ENCODE measurements at regions not wholly inside any gene's neighbourhood (a gene's known extent, or its start where the extent isn't known, plus 50 kb on each side); places are given as distances from the start of the nearest gene placed in this dataset.
"Not testable (repeated sequence)": the region's sequence is repeated elsewhere in the genome, so short reads cannot be mapped to it uniquely, and the experiment has no call there.

DNA sequence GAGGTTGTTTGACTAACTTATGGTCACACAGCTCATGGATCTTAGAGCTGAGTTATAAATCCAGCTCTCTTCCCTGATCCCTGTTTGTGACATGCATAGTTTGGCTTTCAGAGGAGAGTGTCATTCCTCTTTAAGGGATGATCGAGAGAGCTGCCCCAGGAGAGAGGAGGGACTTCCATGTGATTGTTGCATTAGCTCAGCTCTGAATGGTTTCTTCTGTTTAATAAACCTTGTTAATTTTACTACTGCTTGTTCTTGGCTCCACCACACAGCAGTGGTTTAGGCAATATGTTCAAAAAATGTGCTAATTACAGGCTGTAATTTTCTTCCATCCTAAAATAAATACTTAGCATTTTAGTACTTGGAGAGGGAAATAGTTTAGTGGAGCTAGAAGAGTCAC, 152.5 kb downstream of the C12orf75 start:
- DNase-seq, result no peak

DNA sequence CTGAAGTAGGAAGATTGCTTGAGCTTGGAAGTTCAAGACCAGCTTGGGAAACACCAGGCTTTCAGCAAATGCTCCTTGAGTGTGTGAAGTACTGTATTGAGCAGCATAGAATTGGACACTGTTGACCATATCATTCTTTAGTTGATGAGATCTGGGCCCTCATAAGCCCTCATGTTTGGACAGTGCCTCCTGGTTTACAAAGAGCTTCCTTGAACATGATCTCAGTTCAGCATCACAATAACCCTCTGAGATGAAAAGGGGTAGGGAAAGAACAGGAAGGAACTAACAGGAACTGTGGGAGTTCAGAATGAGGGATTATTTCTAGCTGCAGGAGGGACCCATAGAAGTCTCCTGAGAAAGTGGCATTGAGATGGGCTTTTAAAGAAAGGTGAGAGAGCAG, 153.2 kb downstream of the C12orf75 start:
- no peak for DNase-seq

DNA sequence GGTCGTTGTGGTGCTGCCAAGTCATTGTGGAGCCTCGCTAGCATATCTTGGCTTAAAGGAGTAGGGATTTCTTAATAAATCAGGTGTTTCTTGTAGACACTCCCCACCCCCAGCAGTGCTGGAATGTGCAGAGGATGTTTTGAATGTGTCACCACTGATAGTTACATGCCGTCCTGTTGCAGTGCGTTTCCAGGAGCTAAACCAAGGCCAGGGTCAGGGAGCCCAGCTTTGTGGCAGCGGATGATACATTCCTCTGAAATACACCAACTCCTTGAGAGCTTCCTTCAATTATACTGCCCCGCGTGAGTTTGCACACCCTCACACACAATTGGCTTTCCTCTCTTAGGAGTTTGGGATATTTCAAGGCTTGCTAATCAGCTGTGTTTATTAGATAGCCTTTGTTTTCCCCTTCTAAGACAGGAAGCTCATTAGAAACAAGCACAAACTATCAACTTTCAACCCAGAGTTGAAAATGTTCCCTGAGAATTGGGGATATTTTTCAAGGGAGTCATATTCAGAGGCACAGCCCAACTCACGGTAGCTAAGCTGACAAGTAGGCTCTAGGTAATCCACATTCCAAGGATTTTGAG, 154.9 kb downstream of the C12orf75 start:
- DNase-seq, result no peak

- DNase-seq, result no peak
Observed at GRCh38 chr12:105485921-105486320, 155.4 kb downstream of the C12orf75 start.

DNA sequence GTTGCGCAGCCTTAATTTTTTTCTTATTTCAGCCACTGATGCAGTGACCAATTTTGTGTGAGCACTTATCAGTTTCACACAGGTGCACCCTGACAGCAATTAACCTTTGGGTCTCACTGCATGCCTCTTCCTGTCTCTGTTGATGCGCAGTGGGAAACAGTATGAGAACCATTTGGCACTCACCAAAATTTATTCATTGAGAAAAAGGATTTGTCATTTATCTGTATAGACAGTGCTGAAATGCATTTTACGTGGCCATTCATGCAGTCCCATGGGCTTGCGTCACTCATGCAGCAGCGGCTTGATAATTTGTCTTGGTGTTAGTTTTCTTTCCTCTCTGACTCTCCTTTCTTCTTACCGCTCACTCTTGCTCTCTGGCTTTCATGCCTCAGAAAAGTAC, 157.5 kb downstream of the C12orf75 start:
- DNase-seq, result no peak

DNA sequence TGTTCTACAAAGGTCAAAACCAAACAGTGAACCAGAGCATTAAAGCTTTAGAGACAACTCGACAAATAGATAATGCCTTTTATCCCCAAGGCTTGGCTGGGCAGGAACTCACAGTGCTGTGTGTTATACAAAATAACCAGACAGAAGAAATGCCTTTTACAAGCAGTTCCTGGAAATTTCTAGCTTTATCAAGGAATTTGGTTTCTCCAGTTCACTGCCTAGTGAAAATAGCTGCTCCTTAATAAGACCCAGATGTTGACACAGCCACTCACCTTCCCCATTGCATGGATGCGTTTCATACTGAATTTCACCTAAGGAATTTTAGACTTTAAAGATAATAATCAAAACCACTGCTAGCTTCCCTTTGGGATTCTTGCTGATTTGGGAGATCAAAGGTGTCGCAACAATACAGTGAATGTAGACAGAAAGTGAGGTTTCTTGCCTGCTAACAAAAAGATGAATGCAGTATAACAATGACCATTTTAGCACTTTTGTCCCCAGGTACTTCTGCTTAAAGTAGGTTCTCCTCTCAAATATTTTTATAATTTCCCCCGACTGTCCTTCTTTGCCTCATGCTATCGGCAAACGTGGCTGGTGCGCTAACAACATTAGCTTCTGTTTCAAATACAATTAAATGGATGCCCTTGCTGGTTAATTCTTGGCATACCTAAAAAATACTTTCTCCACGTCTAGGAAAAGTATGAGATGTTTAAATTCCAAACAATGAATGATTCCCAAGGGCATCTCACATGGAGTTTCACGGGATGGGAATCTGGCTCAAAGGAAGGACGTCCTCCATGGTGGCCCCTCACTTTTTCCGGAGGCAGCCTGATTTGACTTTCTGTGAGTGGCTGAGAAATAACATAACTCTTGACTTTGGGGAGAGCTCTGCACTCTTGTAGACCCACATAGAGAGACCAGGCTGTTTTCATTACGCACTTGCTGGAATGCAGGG, 162.4 kb downstream of the C12orf75 start:
- no peak for DNase-seq

- no peak for DNase-seq
Observed at GRCh38 chr12:105499205-105499604, 168.7 kb downstream of the C12orf75 start.

GRCh38 chr12:105500676-105501075, 170.2 kb downstream of the C12orf75 start:
- not testable (repeated sequence) for DNase-seq

GRCh38 chr12:105502426-105502930, 172.0 kb downstream of the C12orf75 start:
- DNase-seq, result no peak

GRCh38 chr12:105503619-105504018, 173.1 kb downstream of the C12orf75 start:
- DNase-seq, result no peak

DNA sequence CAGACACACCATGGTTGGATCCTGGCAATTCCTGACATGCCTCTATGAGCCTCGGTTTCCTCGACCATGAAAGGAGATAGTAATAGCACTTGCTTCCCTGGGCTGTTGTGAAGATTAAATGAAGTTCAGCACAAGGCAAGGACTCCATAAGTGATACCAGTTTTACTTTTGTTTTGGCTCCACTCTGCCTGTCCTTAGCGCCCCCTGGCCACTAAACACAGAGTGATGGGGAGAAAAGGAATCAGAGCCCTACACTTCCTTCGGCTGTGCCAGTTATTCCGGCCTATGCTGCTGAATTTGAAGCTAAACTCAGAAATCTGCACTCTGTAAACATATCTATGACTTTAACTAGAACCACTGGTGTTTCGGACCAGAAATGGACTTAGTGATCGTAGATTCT, 173.8 kb downstream of the C12orf75 start:
- DNase-seq, result no peak

DNA sequence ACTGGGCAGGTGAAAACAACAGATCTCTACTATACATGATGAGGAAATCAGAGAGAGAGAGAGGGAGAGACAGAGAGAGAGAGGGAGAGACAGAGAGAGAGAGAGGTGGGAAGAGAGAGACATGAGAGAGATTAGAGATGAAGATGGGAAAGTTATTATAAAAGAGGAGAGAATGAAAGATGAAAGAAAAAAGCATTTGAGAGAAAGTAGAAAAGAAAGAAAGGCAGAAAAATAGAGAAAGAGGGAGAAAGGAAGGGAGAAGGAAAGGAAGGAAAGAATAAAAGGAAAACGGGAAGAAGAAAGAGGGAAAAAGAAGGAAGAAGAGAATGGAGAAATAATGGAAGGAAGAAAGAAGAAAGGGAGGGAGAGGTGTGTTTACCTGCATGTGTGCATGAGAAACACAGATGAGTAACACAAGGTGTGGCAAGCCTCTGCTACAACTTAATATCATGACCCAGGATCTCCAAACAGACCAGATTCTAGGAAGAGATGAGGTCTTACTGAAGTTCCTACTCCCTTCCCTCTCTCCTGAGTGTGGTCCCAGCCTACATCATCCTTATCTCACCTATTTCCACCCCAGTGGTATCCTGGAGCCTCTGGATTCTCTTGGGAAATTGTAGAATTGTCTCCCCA, 176.3 kb downstream of the C12orf75 start:
- DNase-seq, result no peak

DNA sequence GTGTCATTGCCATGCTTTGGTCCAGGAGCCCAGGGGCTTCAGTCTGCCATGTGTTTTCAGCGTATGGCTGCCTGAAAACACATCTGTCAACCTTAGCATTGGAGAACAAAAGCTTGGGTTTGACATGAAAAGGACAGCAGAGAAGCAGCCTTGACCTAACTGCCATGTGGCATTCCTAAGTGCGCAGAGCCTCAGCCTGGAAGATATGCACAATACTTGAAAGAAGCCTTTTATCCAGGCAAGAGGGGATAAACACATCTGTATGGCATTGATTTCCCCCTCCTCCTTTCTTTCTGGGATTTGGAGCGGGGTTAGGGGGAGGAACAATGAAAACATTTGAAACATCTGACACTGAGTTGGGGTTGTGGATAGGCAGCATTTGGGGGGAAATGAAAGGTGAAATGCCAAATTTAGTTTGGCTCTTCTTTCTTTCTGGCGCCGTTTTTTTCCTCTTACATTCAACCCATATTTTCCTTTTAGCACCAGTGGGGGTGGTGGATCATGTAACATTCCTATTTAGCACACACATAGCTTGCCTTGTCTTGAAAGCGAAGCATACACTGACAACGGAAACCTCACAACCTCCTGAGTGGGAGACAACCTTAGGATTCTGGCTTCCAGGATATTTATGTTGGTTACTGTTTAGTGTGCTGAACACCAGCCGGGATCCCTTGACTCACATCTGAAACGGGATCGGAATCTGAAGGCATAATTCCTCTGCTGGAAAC, 177.0 kb downstream of the C12orf75 start:
- no peak for DNase-seq

GRCh38 chr12:105508096-105508495, 177.6 kb downstream of the C12orf75 start:
- no peak for DNase-seq

DNA sequence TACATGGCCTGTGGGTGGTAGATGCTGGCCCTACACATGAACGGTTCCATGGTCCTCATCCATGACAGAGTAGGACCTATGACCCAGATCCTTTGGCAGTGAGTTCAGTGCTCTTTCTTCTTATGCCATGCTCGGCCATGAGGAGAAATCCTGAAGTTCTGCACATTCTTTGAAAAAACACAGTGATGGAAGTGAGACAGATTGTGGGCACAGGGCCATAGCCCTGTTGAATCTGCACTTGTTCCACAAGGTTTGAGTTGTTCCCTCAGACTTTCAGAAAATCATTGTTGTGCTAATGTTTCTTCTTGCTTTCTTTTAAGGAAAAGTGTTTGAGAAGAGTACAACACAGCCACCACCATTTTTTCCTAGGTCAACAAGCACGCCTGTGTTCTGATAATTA, 180.0 kb downstream of the C12orf75 start:
- DNase-seq, result no peak

DNA sequence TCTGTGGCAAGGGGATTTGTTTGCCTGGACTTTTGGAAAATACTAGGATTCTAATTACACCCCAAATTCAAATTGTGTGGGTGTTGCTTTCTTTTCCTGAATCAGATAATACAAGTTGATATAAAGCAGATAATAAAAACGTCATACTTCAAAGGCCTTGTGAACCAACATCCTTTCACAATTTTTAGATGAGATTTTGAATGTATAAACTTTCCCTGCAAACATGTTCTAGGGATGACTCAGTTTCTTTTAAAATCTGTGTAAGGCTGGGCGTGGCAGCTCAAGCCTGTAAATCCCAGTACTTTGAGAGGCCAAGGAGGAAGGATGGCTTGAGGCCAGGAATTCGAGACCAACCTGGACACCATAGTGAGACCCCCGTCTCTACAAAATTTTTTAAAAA, 182.4 kb downstream of the C12orf75 start:
- not testable (repeated sequence) for DNase-seq

- DNase-seq, result no peak
Observed at GRCh38 chr12:105522166-105522825, 191.8 kb downstream of the C12orf75 start.

GRCh38 chr12:105523164-105524057, 192.9 kb downstream of the C12orf75 start:
- DNase-seq, result no peak

- DNase-seq, result no peak
Observed at GRCh38 chr12:105524961-105525360, 194.5 kb downstream of the C12orf75 start.

- no peak for DNase-seq
Observed at GRCh38 chr12:105534068-105534467, 203.6 kb downstream of the C12orf75 start.

GRCh38 chr12:105535033-105535432, 204.5 kb downstream of the C12orf75 start:
- not testable (repeated sequence) for DNase-seq

Data from activated CD4-positive, alpha-beta T cell treated with anti-CD3 and anti-CD28 coated beads, Interleukin-2, amount 50 U/mL, for 48 hours (primary cell).